CMK (cell line): ENCODE measurements at regions not wholly inside any gene's neighbourhood (a gene's known extent, or its start where the extent isn't known, plus 50 kb on each side); places are given as distances from the start of the nearest gene placed in this dataset.

ENCODE experiments used
- DNase-seq: peaks from one replicate; pipeline ENCODE4 v3.0.0-alpha.2; 2010; ENCODE audit warnings: low read depth

GRCh38 chr4:32440391-32440790 is 1720.2 kb downstream of the PCDH7 start:
- DNase-seq = no peak

GRCh38 chr4:32454482-32454881 is 1734.3 kb downstream of the PCDH7 start:
- no peak for DNase-seq

GRCh38 chr4:32455231-32455630 is 1735.1 kb downstream of the PCDH7 start:
- DNase-seq = no peak

GRCh38 chr4:32460972-32461371 is 1740.8 kb downstream of the PCDH7 start:
- no peak for DNase-seq

GRCh38 chr4:32462944-32463343 is 1742.8 kb downstream of the PCDH7 start:
- DNase-seq = no peak

- no peak for DNase-seq
These were observed 1750.0 kb downstream of the PCDH7 start for GRCh38 chr4:32470087-32470585.

- DNase-seq = no peak
These were observed 1752.7 kb downstream of the PCDH7 start for GRCh38 chr4:32472918-32473317.

- no peak for DNase-seq
These were observed 1755.5 kb downstream of the PCDH7 start for GRCh38 chr4:32475710-32476109.

- no peak for DNase-seq
These were observed 1757.3 kb downstream of the PCDH7 start for GRCh38 chr4:32477518-32477917.

GRCh38 chr4:32485956-32486355 is 1765.8 kb downstream of the PCDH7 start:
- DNase-seq = no peak

GRCh38 chr4:32488690-32489089 is 1768.5 kb downstream of the PCDH7 start:
- DNase-seq = no peak

- no peak for DNase-seq
These were observed 1779.0 kb downstream of the PCDH7 start for GRCh38 chr4:32499171-32499570.

GRCh38 chr4:32503241-32503640 is 1783.1 kb downstream of the PCDH7 start:
- no peak for DNase-seq

- no peak for DNase-seq
These were observed 1785.9 kb downstream of the PCDH7 start for GRCh38 chr4:32506067-32506466.

GRCh38 chr4:32519060-32519459 is 1798.9 kb downstream of the PCDH7 start:
- DNase-seq = no peak

GRCh38 chr4:32525420-32525819 is 1805.3 kb downstream of the PCDH7 start:
- no peak for DNase-seq

- no peak for DNase-seq
These were observed 1824.7 kb downstream of the PCDH7 start for GRCh38 chr4:32544846-32545245.

- DNase-seq = no peak
These were observed 1831.8 kb downstream of the PCDH7 start for GRCh38 chr4:32551943-32552342.

GRCh38 chr4:32560306-32560705 is 1840.1 kb downstream of the PCDH7 start:
- no peak for DNase-seq

GRCh38 chr4:32562010-32562409 is 1841.8 kb downstream of the PCDH7 start:
- DNase-seq = no peak

GRCh38 chr4:32564626-32565025 is 1844.5 kb downstream of the PCDH7 start:
- no peak for DNase-seq

GRCh38 chr4:32569861-32570260 is 1849.7 kb downstream of the PCDH7 start:
- no peak for DNase-seq

- DNase-seq = no peak
These were observed 1852.2 kb downstream of the PCDH7 start for GRCh38 chr4:32572366-32572765.

GRCh38 chr4:32574803-32575202 is 1854.6 kb downstream of the PCDH7 start:
- no peak for DNase-seq

- DNase-seq = no peak
These were observed 1868.9 kb downstream of the PCDH7 start for GRCh38 chr4:32589097-32589496.
